ENCODE measurements at regions not wholly inside any gene's neighbourhood (a gene's known extent, or its start where the extent isn't known, plus 50 kb on each side); places are given as distances from the start of the nearest gene placed in this dataset.

GRCh38 chr10:108765794-108766193, 1157.5 kb downstream of the XPNPEP1 start:
- WGBS: 59% methylated on average over 1 of the region's 1 CpG

GRCh38 chr10:108757946-108758345, 1165.4 kb downstream of the XPNPEP1 start:
- Histone ChIP-seq H3K4me1 (ENCODE audit: control insufficient read depth in 4 of 4, insufficient read depth in 4 of 4, low read length in 3 of 4) (peaks cover 0 to 5% (median 4%) of the 10 kb centered on the region in 4 donors), H3K27me3 (ENCODE audit: control insufficient read depth in 4 of 4, insufficient read depth in 4 of 4, low read length in 3 of 4) (no peaks in the 10 kb centered on the region), H3K4me3 (ENCODE audit: low read depth in 1 of 3, low read length in 3 of 3) (no peak overlapping the region), H3K9me3 (ENCODE audit: control insufficient read depth in 4 of 4, low read length in 3 of 4) (no peaks in the 10 kb centered on the region), H3K27ac (ENCODE audit: low read depth in 1 of 2, low read length in 2 of 2) (no peak overlapping the region), H3K36me3 (ENCODE audit: control insufficient read depth in 4 of 4, insufficient read depth in 3 of 4, low read depth in 1 of 4, low read length in 3 of 4) (no peaks in the 10 kb centered on the region), H3K9ac (ENCODE audit: low read depth in 1 of 2, low read length in 2 of 2) (no peak overlapping the region)
- DNase-seq (ENCODE audit: low spot score): no peak
- TF ChIP-seq HNF4G (IDR thresholded peaks at IDR 0.05) (no peak), SP1 (IDR thresholded peaks at IDR 0.05) (no peak), NR2F2 (IDR thresholded peaks at IDR 0.05) (no peak), ZBTB33 (IDR thresholded peaks at IDR 0.05) (no peak)
- 70% methylated on average over 1 of the region's 1 CpG for WGBS

More at GRCh38 chr10:108765794-108766193, 1157.5 kb downstream of the XPNPEP1 start:
- H3K27ac ChIP-seq (ENCODE audit: low read depth in 1 of 2, low read length in 2 of 2): no peak overlapping the region
- no peaks in the 10 kb centered on the region for H3K4me1 ChIP-seq (ENCODE audit: control insufficient read depth in 4 of 4, insufficient read depth in 4 of 4, low read length in 3 of 4)
- H3K4me3 ChIP-seq (ENCODE audit: low read depth in 1 of 3, low read length in 3 of 3): no peak overlapping the region
- no peak for TF ChIP-seq RAD21 (IDR thresholded peaks at IDR 0.05)
- no peak for TF ChIP-seq HNF4G (IDR thresholded peaks at IDR 0.05)
- H3K9ac ChIP-seq (ENCODE audit: low read depth in 1 of 2, low read length in 2 of 2): no peak overlapping the region
- H3K36me3 ChIP-seq (ENCODE audit: control insufficient read depth in 4 of 4, insufficient read depth in 3 of 4, low read depth in 1 of 4, low read length in 3 of 4): no peaks in the 10 kb centered on the region
- no peaks in the 10 kb centered on the region for H3K9me3 ChIP-seq (ENCODE audit: control insufficient read depth in 4 of 4, low read length in 3 of 4)
- DNase-seq (ENCODE audit: low spot score): no peak
- H3K27me3 ChIP-seq (ENCODE audit: control insufficient read depth in 4 of 4, insufficient read depth in 4 of 4, low read length in 3 of 4): peaks cover 0 to 2% (median 0%) of the 10 kb centered on the region in 4 donors

- TF ChIP-seq REST (IDR thresholded peaks at IDR 0.05) (no peak), ATF3 (IDR thresholded peaks at IDR 0.05) (no peak), NR2F2 (IDR thresholded peaks at IDR 0.05) (no peak), ZBTB33 (IDR thresholded peaks at IDR 0.05) (no peak), RAD21 (IDR thresholded peaks at IDR 0.05) (no peak)
These were observed 1167.7 kb downstream of the XPNPEP1 start for GRCh38 chr10:108755646-108756045.

More at GRCh38 chr10:108755646-108756045, 1167.7 kb downstream of the XPNPEP1 start:
- no peak overlapping the region for H3K27ac ChIP-seq (ENCODE audit: low read depth in 1 of 2, low read length in 2 of 2)
- H3K4me1 ChIP-seq (ENCODE audit: control insufficient read depth in 4 of 4, insufficient read depth in 4 of 4, low read length in 3 of 4): peaks cover 0 to 5% (median 4%) of the 10 kb centered on the region in 4 donors
- 72% methylated on average over 1 of the region's 1 CpG for WGBS
- H3K9me3 ChIP-seq (ENCODE audit: control insufficient read depth in 4 of 4, low read length in 3 of 4): no peaks in the 10 kb centered on the region
- no peaks in the 10 kb centered on the region for H3K27me3 ChIP-seq (ENCODE audit: control insufficient read depth in 4 of 4, insufficient read depth in 4 of 4, low read length in 3 of 4)
- no peak overlapping the region for H3K4me3 ChIP-seq (ENCODE audit: low read depth in 1 of 3, low read length in 3 of 3)
- no peak for DNase-seq (ENCODE audit: low spot score)
- H3K36me3 ChIP-seq (ENCODE audit: control insufficient read depth in 4 of 4, insufficient read depth in 3 of 4, low read depth in 1 of 4, low read length in 3 of 4): no peaks in the 10 kb centered on the region
- H3K9ac ChIP-seq (ENCODE audit: low read depth in 1 of 2, low read length in 2 of 2): no peak overlapping the region

Measured in liver (tissue), 7 donors.